Testis (tissue), 2 donors: ENCODE measurements at regions not wholly inside any gene's neighbourhood (a gene's known extent, or its start where the extent isn't known, plus 50 kb on each side); places are given as distances from the start of the nearest gene placed in this dataset.

Source experiments
- DNase-seq: peaks from one replicate; pipeline ENCODE4 v3.0.0-alpha.2; 2019
- H3K27ac ChIP-seq, 2 donors: fragments of 200-600 bp; sonication (generic); one replicate each; pipeline ENCODE4 v1.5.1; 2019
- H3K27me3 ChIP-seq: fragments of 200-600 bp; sonication (generic); one replicate; pipeline ENCODE4 v1.5.1; 2019
- H3K36me3 ChIP-seq: fragments of 200-600 bp; sonication (generic); one replicate; pipeline ENCODE4 v1.5.1; 2017; ENCODE audit warnings: low read depth; ENCODE audit errors: missing control alignments
- H3K4me1 ChIP-seq: fragments of 200-600 bp; sonication (generic); one replicate; pipeline ENCODE4 v1.5.1; 2019
- H3K4me3 ChIP-seq, 2 donors: fragments of 200-600 bp; sonication (generic); one replicate each; pipeline ENCODE4 v1.5.1; 2017 to 2019
- H3K9me3 ChIP-seq: fragments of 200-600 bp; sonication (generic); one replicate; pipeline ENCODE4 v1.5.1; 2017
- CTCF ChIP-seq, 3 experiments: fragments of 450-650 bp in 2 of 3; fragments of 200-600 bp in 1 of 3; sonication (generic) in 1 of 3; IDR thresholded peaks; one replicate each; pipeline ENCODE4 v1.5.1; 2016 to 2019; ENCODE audit warnings: antibody characterized with exemption in 3 of 3, mild to moderate bottlenecking in 2 of 3, moderate library complexity in 1 of 3
- POLR2A ChIP-seq: fragments of 450-650 bp; IDR thresholded peaks from one replicate; pipeline ENCODE4 v1.6.1; 2017; ENCODE audit warnings: antibody characterized with exemption, mild to moderate bottlenecking, moderate library complexity
- WGBS, 2 donors: methylation state at CpG; one replicate each; pipeline ENCODE4 v1.1.5; 2018; 5-methylcytosine and 5-hydroxymethylcytosine counted together
- intact Hi-C: fragments of 100-400 bp; cut with DNase I; formaldehyde crosslinking; loops from one replicate; pipeline ENCODE4 v1.15.1; 2023; ENCODE audit warnings: low total_unique reads

- intact Hi-C loops, result no loop called here
Observed at GRCh38 chr14:76639606-76640229, 121.5 kb upstream of the VASH1 start.

DNA sequence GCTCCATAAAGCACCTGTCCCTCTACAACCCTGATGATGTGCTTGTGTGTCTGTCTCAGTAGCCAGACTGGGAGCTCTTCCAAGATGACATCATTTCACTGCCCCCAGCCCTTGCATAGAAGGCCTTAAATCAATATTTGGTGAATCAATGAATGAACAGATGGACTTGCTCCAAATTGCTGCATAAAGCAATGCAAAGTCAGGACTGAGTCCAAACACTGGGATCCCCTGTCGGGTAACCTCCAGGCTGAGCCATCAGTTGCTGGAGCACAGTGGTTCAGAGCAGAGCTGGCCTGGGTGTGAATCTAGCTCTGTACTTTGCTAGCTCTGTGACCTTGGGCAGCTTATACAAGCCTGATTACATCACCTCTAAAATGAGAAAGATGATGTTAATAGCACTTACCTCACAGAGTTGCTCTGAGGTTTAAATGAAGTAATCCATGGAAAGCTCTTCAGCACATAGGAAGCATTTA, 120.3 kb upstream of the VASH1 start:
- no peak overlapping the region for H3K27ac ChIP-seq
- no peaks in the 10 kb centered on the region for H3K36me3 ChIP-seq
- no peaks in the 10 kb centered on the region for H3K4me1 ChIP-seq
- intact Hi-C loops, result no loop called here
- H3K9me3 ChIP-seq, result no peaks in the 10 kb centered on the region
- no peak overlapping the region for H3K4me3 ChIP-seq
- no peaks in the 10 kb centered on the region for H3K27me3 ChIP-seq
- TF ChIP-seq POLR2A (no peak), CTCF (IDR thresholded peaks at IDR 0.05) (no peak)
- WGBS, 2 donors, result 63 to 89% methylated on average over 1 of the region's 1 CpG
- DNase-seq, result no peak

More at GRCh38 chr14:76639606-76640229, 121.5 kb upstream of the VASH1 start:
- no peak overlapping the region for H3K27ac ChIP-seq
- H3K4me1 ChIP-seq, result no peaks in the 10 kb centered on the region
- no peaks in the 10 kb centered on the region for H3K9me3 ChIP-seq
- H3K27me3 ChIP-seq, result no peaks in the 10 kb centered on the region
- TF ChIP-seq CTCF (IDR thresholded peaks at IDR 0.05) (no peak), POLR2A (no peak)
- no peaks in the 10 kb centered on the region for H3K36me3 ChIP-seq
- DNase-seq, result no peak
- H3K4me3 ChIP-seq, result no peak overlapping the region
- WGBS, 2 donors, result 76 to 79% methylated on average over 5 to 6 of the region's 6 CpGs

- intact Hi-C loops, result no loop called here
- H3K4me3 ChIP-seq, result no peak overlapping the region
- WGBS, 2 donors, result 85% methylated on average over 4 of the region's 4 CpGs
- DNase-seq, result no peak
- H3K36me3 ChIP-seq, result no peaks in the 10 kb centered on the region
- H3K4me1 ChIP-seq, result no peaks in the 10 kb centered on the region
- H3K9me3 ChIP-seq, result no peaks in the 10 kb centered on the region
- H3K27ac ChIP-seq, result no peak overlapping the region
- no peaks in the 10 kb centered on the region for H3K27me3 ChIP-seq
- no peak for TF ChIP-seq CTCF (IDR thresholded peaks at IDR 0.05)
- no peak for TF ChIP-seq POLR2A
Observed at GRCh38 chr14:76641541-76641940, 119.7 kb upstream of the VASH1 start.

DNA sequence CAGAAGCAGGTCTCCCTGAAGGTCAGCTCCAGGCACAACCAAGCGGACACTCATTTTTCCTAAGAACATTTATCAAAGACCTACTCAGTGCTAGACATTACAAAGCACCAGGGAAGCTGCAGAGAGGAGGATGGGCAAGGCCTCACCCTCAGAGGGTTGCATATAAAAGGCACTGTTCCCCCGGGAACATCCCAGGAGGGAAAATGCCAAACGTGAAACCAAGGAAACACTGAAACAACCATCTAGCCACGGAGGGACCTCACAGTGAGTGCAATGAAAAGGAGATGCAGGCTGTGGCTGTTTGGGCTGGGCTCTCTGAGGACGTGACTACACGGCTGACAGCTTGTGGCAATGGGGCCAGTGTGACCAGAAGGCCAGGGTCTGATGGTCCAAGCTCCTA, 117.4 kb upstream of the VASH1 start:
- WGBS, 2 donors, result 68 to 75% methylated on average over 6 of the region's 6 CpGs
- Histone ChIP-seq H3K4me3 (no peak overlapping the region), H3K27ac (no peak overlapping the region), H3K4me1 (no peaks in the 10 kb centered on the region), H3K9me3 (no peaks in the 10 kb centered on the region), H3K36me3 (no peaks in the 10 kb centered on the region), H3K27me3 (no peaks in the 10 kb centered on the region)
- intact Hi-C loops, result no loop called here
- TF ChIP-seq CTCF (IDR thresholded peaks at IDR 0.05) (no peak), POLR2A (no peak)
- no peak for DNase-seq
